Osteoblast (primary cell): ENCODE measurements at regions not wholly inside any gene's neighbourhood (a gene's known extent, or its start where the extent isn't known, plus 50 kb on each side); places are given as distances from the start of the nearest gene placed in this dataset.
"Not testable (repeated sequence)": the region's sequence is repeated elsewhere in the genome, so short reads cannot be mapped to it uniquely, and the experiment has no call there.

ENCODE experiments used
- DNase-seq: peaks from one replicate; pipeline ENCODE4 v3.0.0; 2011; ENCODE audit warnings: low spot score, mixed read lengths; ENCODE audit not compliant: insufficient read length; ENCODE audit errors: missing footprints
- H2AFZ ChIP-seq: 2 replicates; pipeline ENCODE4 v1.6.0; 2011; ENCODE audit warnings: mild to moderate bottlenecking, low read length
- H3K27ac ChIP-seq: 2 replicates; pipeline ENCODE4 v1.5.1; 2011; ENCODE audit warnings: mild to moderate bottlenecking, low read depth, low read length, moderate library complexity
- H3K27me3 ChIP-seq: 2 replicates; pipeline ENCODE4 v1.6.0; 2012; ENCODE audit warnings: mild to moderate bottlenecking, control low read depth, inconsistent platforms, low read length, moderate library complexity; ENCODE audit not compliant: insufficient read depth
- H3K36me3 ChIP-seq: 2 replicates; pipeline ENCODE4 v1.5.1; 2011; ENCODE audit warnings: mild to moderate bottlenecking, low read length, control low read depth, moderate library complexity; ENCODE audit not compliant: insufficient read depth
- H3K4me1 ChIP-seq: 2 replicates; pipeline ENCODE4 v1.5.1; 2011; ENCODE audit warnings: mild to moderate bottlenecking, low read length, control low read depth, moderate library complexity; ENCODE audit not compliant: insufficient read depth
- H3K4me2 ChIP-seq: 2 replicates; pipeline ENCODE4 v1.6.0; 2011; ENCODE audit warnings: mild to moderate bottlenecking, low read length; ENCODE audit not compliant: insufficient read depth
- H3K4me3 ChIP-seq: fragments of 200-600 bp; sonication (generic); 3 replicates; pipeline ENCODE4 v1.5.1; 2012; ENCODE audit warnings: mild to moderate bottlenecking, low read length, inconsistent platforms; ENCODE audit not compliant: insufficient read depth
- H3K79me2 ChIP-seq: 2 replicates; pipeline ENCODE4 v1.6.0; 2012; ENCODE audit warnings: mild to moderate bottlenecking, low read length, control low read depth, inconsistent platforms; ENCODE audit not compliant: insufficient read depth
- H3K9me3 ChIP-seq: 2 replicates; pipeline ENCODE4 v1.5.1; 2011; ENCODE audit warnings: low read depth, low read length, control low read depth
- H4K20me1 ChIP-seq: 2 replicates; pipeline ENCODE4 v1.6.0; 2012; ENCODE audit warnings: mild to moderate bottlenecking, low read length, control low read depth; ENCODE audit not compliant: insufficient read depth
- CTCF ChIP-seq: IDR thresholded peaks from 2 replicates; pipeline ENCODE4 v1.5.1; 2011; ENCODE audit warnings: mild to moderate bottlenecking, low read depth, low read length, moderate library complexity; ENCODE audit errors: extremely low read depth

- Histone ChIP-seq H3K4me1 (peaks cover 34% of the 10 kb centered on the region), H3K79me2 (no peaks in the 10 kb centered on the region), H3K9me3 (no peaks in the 10 kb centered on the region), H3K36me3 (no peaks in the 10 kb centered on the region), H3K27ac (peak overlapping the region; percentile 70), H4K20me1 (no peaks in the 10 kb centered on the region), H3K27me3 (no peaks in the 10 kb centered on the region), H2AFZ (no peak overlapping the region), H3K4me2 (no peak overlapping the region), H3K4me3 (no peak overlapping the region)
- no peak for TF ChIP-seq CTCF
- no peak for DNase-seq
Measured at GRCh38 chr1:173328961-173329360, 121.8 kb upstream of the TNFSF4 start.

GRCh38 chr1:173329726-173330125 lies 122.6 kb upstream of the TNFSF4 start:
- no peak for TF ChIP-seq CTCF
- no peaks in the 10 kb centered on the region for H3K79me2 ChIP-seq
- peaks cover 34% of the 10 kb centered on the region for H3K4me1 ChIP-seq
- no peaks in the 10 kb centered on the region for H3K9me3 ChIP-seq
- peak overlapping the region; percentile 70 for H3K27ac ChIP-seq
- no peak for DNase-seq
- H3K27me3 ChIP-seq, result no peaks in the 10 kb centered on the region
- no peak overlapping the region for H2AFZ ChIP-seq
- H4K20me1 ChIP-seq, result no peaks in the 10 kb centered on the region
- H3K4me3 ChIP-seq, result no peak overlapping the region
- no peaks in the 10 kb centered on the region for H3K36me3 ChIP-seq
- H3K4me2 ChIP-seq, result peak overlapping the region; percentile 19

GRCh38 chr1:173330149-173330951 lies 123.2 kb upstream of the TNFSF4 start:
- H3K36me3 ChIP-seq, result no peaks in the 10 kb centered on the region
- peaks cover 34% of the 10 kb centered on the region for H3K4me1 ChIP-seq
- no peaks in the 10 kb centered on the region for H3K9me3 ChIP-seq
- no peak overlapping the region for H3K4me2 ChIP-seq
- H3K4me3 ChIP-seq, result no peak overlapping the region
- H3K27ac ChIP-seq, result peak overlapping the region; percentile 70
- no peaks in the 10 kb centered on the region for H3K27me3 ChIP-seq
- no peak for TF ChIP-seq CTCF
- no peak overlapping the region for H2AFZ ChIP-seq
- H4K20me1 ChIP-seq, result no peaks in the 10 kb centered on the region
- DNase-seq, result peak; percentile 41
- H3K79me2 ChIP-seq, result no peaks in the 10 kb centered on the region

- H3K79me2 ChIP-seq, H3K36me3 ChIP-seq, DNase-seq, H2AFZ ChIP-seq, H3K4me3 ChIP-seq, H4K20me1 ChIP-seq, H3K9me3 ChIP-seq, H3K27me3 ChIP-seq: not testable (repeated sequence)
- H3K4me1 ChIP-seq, result peaks cover 34% of the 10 kb centered on the region
- peak overlapping the region; percentile 37 for H3K4me2 ChIP-seq
- H3K27ac ChIP-seq, result peak overlapping the region; percentile 77
Measured at GRCh38 chr1:173330952-173331548, 123.9 kb upstream of the TNFSF4 start.
